GM19463 (cell line): ENCODE measurements at regions not wholly inside any gene's neighbourhood (a gene's known extent, or its start where the extent isn't known, plus 50 kb on each side); places are given as distances from the start of the nearest gene placed in this dataset.

Source experiments
- ATAC-seq: cut with Tn5 transposase; IDR thresholded peaks from one replicate; pipeline ENCODE4 v1.9.1; 2021; ENCODE audit warnings: mild to moderate bottlenecking, moderate library complexity; ENCODE audit not compliant: unreplicated experiment

DNA sequence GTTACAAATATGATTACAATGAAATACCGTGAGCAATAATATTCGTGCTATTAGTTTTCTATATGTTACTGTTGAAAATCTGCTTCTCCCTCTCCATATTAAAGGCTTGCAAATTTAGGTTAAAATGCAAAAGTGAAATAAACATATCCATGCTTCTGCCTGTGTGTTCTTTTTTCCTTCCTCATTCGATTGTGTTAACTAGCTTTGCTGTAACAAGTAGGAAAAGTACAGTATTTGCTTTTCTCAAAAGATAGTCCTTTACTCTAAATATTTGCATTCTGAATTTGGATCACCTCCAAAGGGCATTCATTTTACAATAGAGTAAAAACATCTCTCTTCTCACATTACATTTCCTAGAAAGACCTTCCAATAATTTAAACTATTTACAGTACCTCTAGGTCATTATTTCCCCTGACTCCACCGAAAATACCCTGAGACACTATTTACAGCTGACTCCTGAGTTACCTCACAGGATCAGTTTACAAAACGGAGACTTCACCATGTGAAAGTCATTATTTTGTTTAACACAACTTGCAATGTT lies 835.0 kb upstream of the FANCL start:
- no peak for ATAC-seq

DNA sequence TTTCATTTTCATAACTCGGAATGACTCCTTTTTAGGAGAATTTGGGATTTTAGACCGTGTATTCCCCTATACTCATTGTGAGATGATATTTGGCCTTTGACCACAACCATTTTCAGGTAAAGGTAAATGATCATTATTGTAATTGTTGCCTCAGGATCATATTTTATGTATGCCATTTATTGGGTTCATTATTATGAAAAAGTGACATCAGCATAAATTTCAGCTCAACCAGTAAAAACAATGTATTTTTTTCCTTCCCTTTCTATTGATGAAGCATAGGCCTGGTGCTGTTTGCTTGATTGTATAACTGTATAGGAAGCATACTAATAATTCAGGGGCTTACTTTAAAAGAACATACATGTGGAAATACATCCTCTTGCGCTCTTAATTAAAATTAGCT lies 832.9 kb upstream of the FANCL start:
- no peak for ATAC-seq

DNA sequence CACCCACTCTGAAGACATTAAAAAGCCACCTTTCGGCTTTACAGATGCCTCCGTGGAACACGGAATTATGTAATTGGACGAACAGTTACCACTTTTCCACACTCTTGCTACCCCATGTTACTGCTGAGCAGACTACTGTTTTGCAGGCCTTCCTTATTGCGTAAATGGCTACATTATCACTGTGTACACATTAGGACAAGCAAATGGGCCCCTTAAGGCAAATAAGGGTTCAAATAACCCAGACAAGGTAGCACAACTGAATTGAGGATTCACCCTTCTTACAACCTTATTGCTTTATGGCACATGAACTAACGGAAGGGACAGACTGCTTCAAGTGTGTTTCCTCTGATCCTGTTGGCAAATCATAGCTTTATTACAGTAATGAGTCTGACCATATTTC lies 832.2 kb upstream of the FANCL start:
- no peak for ATAC-seq

DNA sequence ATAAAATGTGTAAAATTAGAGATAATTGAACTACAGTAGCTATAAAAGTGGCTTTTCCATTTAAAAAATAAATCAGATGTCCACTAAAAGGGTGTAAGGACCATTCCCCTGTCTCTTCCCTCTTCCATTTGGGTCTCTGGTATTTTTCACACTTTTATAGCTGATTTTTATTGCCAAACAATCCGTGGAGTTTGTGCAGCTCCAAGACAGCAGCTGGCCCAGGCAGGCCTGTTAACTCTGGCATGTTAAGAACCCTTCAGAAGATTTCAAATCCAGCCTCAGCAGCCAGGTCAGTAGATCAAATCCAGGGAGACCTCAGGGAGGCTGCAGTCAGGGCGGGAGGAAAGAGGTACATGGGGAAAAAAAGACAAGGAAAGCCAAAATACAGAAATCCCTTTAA lies 827.1 kb upstream of the FANCL start:
- no peak for ATAC-seq

DNA sequence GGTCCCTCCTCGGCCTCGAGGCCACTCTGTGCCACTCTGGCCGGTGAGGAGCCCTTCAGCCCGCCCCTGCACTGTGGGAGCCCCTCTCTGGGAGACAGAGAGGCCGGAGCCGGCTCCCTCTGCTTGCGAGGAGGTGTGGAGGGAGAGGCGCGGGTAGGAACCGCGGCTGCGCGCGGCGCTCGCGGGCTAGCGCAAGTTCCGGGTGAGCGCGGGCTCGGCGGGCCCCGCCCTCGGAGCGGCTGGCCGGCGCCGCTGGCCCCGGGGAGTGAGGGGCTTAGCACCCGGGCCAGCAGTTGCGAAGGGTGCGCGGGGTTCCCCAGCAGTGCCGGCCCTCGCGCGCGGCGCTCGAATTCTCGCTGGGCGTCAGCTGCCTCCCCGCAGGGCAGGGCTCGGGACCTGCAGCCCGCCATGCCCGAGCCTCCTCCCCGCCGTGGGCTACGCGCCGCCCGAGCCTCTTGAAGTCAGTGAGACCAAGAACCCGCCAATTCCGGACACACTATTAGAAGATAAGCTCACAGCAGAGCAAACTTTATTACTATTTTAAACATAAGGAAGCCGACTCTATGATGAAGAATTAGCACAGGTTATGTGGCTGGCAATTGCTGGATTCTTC lies 825.8 kb upstream of the FANCL start:
- no peak for ATAC-seq

DNA sequence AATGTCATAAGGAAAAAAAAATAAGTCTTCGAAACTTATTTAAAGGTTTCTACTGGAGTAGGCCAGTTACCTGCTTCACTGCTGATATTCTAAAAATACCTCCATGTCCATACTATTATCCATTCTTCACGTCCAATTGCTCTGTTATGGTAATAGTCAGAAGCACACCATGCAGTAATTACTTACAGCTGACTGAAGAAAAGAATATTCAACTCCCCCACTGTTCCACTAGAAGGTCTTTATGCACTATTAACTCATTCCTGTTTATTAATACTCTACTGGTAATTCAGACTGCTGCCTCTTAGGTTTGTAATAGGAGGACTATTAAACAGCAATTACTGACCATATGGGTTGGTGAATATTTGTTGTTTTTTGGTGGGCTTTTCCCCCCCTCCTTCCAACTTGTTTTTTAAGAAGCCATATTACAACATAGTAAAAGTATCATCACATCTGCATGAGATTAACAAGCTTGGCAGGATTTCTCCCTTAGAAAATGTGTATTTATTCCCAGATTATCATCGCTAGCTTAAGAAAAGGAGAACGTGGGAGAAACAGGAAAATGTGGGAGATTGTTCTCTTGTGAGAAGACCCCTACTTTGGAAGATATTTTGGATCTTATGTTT lies 806.4 kb upstream of the FANCL start:
- ATAC-seq: no peak

DNA sequence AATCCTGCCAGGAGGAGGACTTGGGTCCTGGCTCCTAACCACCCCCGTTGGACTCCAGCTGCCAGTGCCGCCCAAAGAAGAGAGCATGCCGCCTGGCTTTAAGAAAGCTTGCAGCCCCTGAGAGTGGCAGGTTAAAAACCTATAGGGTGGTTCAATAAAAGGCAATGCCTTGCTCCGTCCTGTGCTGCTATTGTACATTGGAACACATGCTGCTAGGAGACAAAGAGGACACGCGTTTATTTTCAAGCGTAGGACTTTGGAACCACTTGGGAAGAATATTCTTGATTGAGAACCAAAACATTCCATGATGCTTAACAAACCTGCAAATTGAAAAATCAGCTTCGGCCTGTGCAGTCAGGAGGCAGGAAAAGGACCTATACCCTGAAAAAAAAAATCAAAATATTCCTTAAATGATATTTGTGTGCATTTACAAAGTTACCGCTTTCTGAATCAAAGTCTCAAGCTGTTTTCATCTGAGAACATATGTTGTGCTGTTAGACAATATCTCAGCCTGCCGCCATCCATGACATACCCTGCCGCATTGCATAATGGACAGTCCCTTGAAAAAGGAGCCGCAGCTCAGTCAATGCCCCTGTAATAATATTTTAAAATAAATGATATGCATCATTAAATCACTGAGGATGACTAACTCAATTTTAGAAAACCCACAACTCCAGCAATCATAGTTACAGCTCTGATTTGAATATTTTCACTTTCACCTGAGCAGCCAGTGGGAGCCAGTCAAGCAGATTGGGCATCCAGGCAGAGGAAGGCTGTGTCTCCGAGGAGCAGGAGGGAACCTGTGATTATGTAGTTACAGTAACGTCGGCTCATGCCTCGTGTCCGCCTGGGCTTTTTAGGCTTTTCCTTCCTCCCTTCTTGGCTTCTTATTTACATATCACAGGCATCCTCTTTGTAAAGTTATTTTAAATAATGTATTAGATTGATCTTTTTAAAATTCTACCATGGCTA lies 805.6 kb upstream of the FANCL start:
- no peak for ATAC-seq

DNA sequence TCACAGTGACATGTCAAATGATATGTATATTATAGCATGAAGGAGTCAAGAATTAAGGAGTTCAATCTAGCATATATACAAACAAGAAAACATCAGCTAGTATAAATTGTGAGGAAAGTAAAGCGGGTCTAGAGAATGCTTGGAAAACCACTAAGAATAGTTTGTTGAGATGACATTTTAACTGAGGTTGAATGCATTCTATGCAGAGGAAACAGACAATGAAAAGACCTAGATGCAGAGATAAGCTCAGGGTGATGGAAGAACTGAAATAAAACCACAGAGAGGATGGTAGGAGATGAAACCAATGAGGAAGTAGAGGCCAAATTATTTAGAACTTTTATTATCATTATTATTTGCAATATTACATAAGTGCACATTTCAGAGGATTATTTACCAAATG lies 803.6 kb upstream of the FANCL start:
- ATAC-seq: no peak

DNA sequence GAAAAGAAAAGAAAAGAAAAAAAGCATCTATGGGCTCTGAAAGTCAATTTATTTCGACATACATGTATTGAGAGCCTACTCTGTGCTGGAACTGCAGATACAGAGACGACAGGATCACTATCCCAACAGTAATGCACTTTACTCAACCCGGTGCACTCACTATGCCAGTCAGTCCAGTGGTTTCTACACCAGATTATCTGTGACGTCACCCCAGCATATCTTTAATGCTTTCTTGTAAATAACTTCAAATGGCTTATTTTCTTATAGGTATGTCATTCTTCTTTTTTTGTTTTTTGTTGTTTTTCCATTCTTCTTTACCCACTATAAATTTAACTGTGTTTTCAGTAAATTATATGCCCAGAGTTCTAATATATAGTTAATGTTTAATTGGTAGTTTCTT lies 800.0 kb upstream of the FANCL start:
- no peak for ATAC-seq

DNA sequence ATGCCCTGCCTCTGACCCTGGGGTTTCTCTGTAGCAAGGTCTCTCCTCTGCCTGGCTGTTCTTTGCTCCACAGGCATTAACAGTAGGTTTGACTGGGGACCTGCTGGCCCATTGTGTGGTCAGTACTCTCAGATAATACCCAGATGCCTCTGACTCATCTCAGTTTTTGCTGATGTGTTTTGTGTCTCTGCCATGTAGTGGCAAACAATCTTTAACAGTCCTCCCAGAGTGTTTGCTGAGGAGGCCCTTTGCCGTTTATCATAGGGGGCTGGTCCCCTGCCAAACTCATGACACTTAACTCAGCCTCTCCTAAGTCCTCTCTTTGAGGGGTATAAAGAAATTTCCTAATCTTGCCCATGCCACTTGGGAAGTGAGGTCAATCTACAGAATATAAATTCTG lies 793.7 kb upstream of the FANCL start:
- no peak for ATAC-seq

DNA sequence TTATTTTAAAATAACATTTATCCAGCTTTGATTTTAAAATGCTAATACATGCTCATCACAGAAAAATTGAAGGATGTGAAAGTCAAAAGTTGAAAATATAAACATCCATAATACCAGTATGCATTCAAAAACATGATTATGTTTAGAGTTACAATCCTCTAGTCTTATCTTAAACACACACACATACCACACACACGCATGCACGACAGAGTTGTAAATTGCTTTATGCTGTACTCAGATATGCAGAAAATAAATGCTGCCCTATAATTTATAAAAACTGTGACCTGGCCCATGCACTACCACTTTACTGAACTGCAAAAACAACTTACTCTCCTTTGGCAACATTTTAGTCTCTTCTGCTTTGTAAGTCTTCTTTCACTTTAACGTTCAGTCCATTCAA lies 793.0 kb upstream of the FANCL start:
- ATAC-seq: no peak

DNA sequence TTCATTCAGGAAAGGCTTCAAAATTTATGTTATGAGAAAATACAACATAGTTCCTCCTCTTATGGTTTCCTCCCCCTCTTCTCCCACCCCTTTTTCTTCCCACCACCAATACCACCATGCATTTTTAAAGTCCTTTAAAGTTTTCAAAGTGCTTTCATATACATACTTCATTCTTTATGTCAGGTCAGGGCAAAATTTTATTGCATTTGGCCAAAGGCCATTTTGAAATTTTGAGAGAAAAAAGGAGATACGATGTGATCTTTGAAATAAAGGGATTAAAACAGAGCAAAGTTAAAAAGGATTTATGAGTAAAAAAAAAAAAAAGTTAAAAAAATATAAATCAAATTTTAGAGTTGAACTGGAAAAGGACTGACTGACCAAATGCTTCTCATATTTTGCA lies 792.5 kb upstream of the FANCL start:
- ATAC-seq: no peak

DNA sequence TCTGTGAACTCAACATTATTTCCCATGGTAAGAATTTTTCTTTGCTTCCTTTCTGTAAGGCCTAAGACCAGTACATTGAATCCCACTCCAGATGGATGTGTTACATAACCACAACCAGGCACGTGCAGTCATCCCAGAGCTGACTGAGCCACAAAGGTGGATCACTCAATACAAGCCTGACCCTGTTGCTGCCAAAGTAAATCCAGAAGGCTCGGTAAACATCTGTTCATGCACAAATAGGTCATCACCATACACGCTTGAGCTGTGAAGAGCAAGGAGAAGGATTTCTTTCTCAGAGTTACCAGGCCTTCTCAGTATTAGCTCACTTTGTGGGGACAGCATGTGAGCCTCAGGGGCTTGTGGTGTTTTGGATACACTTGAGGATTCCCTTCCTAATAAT lies 791.4 kb upstream of the FANCL start:
- ATAC-seq: no peak

DNA sequence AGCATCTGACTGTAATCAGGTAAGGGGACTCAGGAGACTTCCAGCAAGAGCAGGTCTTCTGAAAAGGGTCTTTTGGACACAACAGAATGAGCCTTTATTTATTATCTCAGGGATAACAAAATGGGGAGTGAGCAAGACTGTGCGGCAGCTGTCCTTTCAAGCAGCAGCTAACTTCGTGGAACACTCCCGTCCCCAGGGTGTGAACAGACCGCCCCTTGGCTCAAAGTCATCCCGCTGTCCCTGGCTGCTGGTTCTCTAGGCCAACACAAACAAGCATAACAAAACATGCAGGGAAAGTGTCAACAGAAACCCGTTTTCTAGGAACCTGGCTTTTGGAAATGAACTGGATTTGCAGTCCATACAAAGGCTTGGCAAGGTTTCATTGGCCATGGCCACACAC lies 787.9 kb upstream of the FANCL start:
- no peak for ATAC-seq

DNA sequence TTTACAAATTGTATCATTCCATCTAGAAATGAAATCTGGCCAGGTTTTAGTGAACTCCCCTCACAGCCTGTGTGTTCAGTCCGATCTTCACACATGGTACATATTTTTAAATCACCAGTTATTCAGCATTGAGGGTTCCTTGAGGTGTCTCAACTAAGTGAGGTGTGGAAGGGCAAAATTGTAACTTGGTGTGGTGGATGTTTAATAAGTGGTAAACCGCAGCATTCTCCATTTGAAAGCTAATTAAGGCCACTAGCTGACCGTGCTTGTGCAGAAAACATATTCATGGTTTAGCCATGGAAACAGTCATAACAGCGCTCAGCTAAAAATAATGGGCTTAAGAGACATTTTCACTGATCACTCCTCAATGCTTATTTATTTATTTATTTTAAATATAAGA lies 786.2 kb upstream of the FANCL start:
- ATAC-seq: peak; percentile 71

DNA sequence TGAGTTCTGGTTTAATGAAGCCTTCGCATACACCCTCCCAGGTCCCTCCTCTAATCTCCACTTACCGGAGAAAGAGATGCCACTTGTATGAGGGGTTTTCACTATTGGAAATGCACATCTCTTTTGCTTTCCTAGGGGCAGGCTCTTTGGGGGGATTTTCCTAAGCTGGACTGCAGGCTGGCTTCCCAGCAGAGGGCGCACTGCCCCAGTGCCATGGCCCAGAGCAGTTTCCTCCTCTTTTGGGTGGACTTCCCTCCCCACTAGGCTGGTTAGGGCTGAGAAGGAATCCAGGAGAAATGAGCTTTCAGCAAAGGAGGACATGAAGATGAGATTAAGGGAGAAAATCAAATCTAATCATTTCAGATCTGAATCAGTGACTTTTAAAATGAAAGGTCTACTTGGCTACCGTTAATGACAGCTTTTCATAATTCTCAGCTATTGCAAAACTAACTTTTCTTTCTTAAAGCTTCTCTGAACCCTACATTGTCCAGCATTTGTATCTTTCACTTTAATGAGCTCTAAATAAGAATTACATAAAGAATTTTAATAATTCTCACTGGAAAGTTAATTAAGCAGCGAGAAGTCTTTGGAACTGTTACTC lies 784.1 kb upstream of the FANCL start:
- peak; percentile 60 for ATAC-seq

DNA sequence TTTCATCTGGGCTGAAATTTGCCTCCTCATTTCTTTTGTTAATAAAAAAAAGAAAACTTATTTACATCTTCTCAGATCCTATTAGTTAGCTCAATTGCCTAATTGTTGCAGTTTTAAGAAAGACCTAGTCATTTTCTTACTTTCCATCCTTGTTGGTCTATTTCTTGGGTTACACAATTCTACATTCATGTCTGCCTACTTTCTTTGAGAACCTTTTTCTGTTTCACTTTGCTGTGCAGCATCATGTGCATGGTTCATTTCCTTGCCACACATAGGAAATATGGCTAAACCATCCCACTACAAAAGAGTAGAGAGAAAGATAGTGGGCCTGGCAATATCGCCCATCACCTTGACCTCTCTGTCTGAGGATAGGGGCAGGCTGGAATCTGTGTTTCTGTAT lies 780.7 kb upstream of the FANCL start:
- ATAC-seq: no peak

DNA sequence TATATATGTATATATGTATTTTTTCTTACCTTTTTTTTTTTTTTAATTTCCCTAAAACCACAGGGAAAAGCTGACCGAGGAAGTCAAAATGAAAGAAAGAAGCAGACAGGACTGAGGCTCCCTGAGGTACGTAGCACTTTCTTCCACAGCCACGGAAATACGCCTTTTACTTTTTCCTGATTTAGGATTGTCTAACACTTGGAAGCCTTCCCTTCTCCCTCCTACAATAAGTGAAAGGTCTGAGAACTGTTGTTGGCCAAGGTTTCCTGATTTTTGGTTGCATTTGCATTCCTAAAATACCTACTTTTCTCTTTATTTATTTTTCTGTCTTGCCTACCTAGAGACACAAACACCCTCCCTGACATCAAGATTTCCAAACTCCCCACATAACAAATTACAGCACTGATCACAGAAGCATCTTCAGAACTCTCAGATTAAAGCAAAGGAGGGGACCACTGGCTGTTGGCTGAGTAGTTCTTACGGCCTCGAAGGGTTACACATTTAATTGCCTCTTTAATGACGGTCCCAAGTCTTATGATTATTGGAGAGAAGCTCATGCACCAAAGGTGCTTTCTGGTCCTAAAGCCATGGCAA lies 778.5 kb upstream of the FANCL start:
- no peak for ATAC-seq

DNA sequence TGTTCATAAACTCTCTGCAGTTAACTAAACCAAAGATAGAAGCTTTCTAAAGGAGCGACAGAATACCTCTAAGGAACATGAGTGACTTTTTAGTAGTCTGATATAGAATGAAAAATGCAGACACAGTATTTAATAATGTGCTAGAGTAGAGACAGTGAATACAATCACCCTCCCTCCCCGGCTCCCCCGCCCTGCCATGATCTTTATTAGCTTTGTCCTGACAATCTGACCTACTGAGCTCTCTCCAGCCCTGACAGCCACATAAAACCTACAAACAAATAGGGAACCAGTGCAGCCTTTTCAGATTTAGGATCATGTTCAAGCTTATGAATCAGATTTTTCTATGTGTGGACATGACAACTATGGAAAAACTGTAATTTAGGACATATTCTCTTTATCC lies 777.6 kb upstream of the FANCL start:
- no peak for ATAC-seq

DNA sequence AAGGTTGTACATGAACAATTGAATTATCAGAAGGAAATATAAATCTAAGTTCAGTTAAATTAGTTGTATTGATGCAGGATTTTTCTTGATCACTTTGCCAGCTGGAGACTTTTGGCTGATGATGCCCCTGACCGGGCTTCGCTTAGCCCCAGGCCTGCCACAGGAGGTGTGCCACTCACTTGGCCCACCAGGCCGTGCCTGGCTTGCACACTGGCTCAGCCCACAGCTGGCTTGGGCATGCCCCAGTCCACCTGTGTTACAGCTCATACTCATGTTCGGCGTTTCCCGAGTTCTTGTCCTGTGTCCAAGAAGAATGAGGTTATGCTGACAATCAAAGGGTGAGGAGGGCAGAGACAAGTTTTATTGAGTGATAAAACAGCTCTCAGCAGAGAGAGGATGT lies 773.9 kb upstream of the FANCL start:
- no peak for ATAC-seq

DNA sequence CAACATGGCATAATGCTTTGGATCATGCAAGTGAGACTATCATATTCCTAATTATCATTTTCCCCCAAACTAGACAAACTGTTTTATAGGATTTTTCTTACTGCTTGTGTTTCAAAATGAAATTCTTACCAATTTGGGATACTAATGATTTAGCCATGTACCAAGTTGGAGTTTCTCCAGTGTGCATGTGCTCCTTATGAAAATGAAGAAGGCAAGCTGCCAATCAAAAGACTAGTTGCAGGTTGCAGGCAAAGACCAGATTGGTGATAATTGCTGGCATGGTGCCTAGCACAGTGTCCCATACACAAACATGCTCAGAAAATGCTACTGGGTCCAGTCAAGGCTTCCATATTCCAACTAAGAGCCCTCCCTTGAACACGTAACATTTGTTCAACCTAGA lies 771.8 kb upstream of the FANCL start:
- no peak for ATAC-seq
